Lower lobe of right lung (tissue), 2 donors: ENCODE measurements at regions not wholly inside any gene's neighbourhood (a gene's known extent, or its start where the extent isn't known, plus 50 kb on each side); places are given as distances from the start of the nearest gene placed in this dataset.
"Not testable (repeated sequence)": the region's sequence is repeated elsewhere in the genome, so short reads cannot be mapped to it uniquely, and the experiment has no call there.

Experiments
- ATAC-seq, 2 donors: fragments of 200-7000 bp; cut with Tn5 transposase; one replicate each; pipeline ENCODE4 v1.9.1; 2020 to 2022; ENCODE audit warnings: mild to moderate bottlenecking in 2 of 2, moderate library complexity in 2 of 2
- DNase-seq: peaks from one replicate; pipeline ENCODE4 v3.0.0-alpha.2; 2020
- H3K27ac ChIP-seq: fragments of 200-600 bp; one replicate; pipeline ENCODE4 v1.8.0; 2022
- H3K27me3 ChIP-seq: fragments of 200-600 bp; one replicate; pipeline ENCODE4 v1.8.0; 2022; ENCODE audit warnings: low read depth
- H3K36me3 ChIP-seq: fragments of 200-600 bp; one replicate; pipeline ENCODE4 v1.8.0; 2022; ENCODE audit warnings: mild to moderate bottlenecking
- H3K4me1 ChIP-seq: fragments of 200-600 bp; one replicate; pipeline ENCODE4 v1.8.0; 2022
- H3K4me3 ChIP-seq: fragments of 200-600 bp; one replicate; pipeline ENCODE4 v1.8.0; 2022; ENCODE audit warnings: mild to moderate bottlenecking
- H3K9me3 ChIP-seq: fragments of 200-600 bp; one replicate; pipeline ENCODE4 v1.8.0; 2022
- intact Hi-C: fragments of 100-400 bp; cut with DNase I; formaldehyde crosslinking; loops from one replicate; pipeline ENCODE4 v1.11.0; 2022
- TF ChIP-seq, protein P1 (sequence below): fragments of 200-600 bp; IDR thresholded peaks from one replicate; pipeline ENCODE4 v1.8.0; 2022; ENCODE audit warnings: antibody characterized with exemption, mild to moderate bottlenecking
- donor health status: DM: no; HTN: yes; CAD: no; lungs with severe emphysema.

DNA sequence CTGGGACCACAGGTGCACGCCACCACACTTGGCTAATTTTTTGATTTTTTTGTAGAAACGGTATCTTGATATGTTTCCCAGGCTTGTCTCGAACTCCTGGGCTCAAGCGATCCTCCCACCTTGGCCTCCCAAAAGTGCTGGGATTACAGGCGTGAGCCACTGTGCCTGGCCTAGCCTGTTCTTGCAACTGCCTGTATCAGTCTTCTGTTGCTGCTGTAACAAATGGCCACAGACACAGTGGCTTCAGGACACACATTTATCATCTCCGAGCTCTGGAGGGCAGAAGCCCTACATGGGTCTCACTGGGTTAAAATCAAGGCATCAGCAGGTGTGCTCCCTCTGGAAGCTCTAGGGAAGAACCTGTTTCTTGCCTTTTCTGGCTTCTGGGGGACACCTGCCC is 79.9 kb upstream of the NCOR2 start:
- no peak overlapping the region for H3K27ac ChIP-seq

DNA sequence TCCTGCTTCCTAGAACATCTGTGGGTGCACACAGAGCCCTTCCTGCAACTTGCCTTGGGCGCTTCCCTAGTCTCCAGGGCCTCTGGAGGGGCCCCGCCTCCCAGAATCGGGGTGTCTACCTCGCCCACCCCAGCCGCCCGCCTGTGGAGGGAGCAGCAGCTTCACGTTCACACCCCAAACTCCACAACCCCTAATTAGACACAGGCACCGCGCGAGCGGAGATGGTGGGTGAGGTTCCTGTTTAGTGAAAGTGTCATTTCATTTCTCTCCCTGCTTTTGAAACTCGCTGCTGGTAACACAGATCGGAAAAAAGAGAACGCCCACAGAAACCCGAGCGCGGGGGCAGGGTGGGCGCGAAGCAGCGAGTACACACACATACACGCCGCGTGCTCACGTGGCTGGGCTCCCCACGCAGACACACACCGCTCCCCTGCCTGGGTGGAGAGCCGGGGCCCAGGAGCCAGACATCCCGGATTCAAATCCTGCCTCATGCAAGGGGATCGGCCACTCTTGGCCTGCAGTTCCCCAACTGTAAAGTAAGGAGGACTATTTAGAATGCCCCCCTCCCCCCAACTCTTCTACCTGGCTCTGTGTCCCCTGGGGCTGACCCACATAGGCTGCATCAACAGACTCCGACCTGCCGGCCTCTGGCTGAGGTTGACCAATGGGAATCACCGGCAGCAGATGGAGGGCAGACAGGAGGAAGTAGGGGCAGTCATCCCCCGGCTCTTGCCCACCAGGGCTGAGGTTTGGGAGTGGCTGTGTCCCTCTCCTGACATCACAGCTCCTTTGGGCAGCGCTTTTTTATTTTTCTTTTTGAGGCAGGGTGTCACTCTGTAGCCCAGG is 79.2 kb upstream of the NCOR2 start:
- DNase-seq: peak; percentile 76
- H3K27ac ChIP-seq: no peak overlapping the region
- no peaks in the 10 kb centered on the region for H3K36me3 ChIP-seq
- H3K4me1 ChIP-seq: peaks cover 10% of the 10 kb centered on the region
- intact Hi-C loops: no loop called here
- peaks cover 4% of the 10 kb centered on the region for H3K9me3 ChIP-seq
- peak; percentile 46 to 66 for ATAC-seq
- TF ChIP-seq, protein P1, sequence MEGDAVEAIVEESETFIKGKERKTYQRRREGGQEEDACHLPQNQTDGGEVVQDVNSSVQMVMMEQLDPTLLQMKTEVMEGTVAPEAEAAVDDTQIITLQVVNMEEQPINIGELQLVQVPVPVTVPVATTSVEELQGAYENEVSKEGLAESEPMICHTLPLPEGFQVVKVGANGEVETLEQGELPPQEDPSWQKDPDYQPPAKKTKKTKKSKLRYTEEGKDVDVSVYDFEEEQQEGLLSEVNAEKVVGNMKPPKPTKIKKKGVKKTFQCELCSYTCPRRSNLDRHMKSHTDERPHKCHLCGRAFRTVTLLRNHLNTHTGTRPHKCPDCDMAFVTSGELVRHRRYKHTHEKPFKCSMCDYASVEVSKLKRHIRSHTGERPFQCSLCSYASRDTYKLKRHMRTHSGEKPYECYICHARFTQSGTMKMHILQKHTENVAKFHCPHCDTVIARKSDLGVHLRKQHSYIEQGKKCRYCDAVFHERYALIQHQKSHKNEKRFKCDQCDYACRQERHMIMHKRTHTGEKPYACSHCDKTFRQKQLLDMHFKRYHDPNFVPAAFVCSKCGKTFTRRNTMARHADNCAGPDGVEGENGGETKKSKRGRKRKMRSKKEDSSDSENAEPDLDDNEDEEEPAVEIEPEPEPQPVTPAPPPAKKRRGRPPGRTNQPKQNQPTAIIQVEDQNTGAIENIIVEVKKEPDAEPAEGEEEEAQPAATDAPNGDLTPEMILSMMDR: no peak
- H3K27me3 ChIP-seq: no peaks in the 10 kb centered on the region
- H3K4me3 ChIP-seq: no peak overlapping the region

More for the DNA sequence above, 79.9 kb upstream of the NCOR2 start:
- H3K4me3 ChIP-seq: no peak overlapping the region
- H3K4me1 ChIP-seq: peaks cover 17% of the 10 kb centered on the region
- DNase-seq (no peak), ATAC-seq (no peak)
- TF ChIP-seq, protein P1: no peak
- no peaks in the 10 kb centered on the region for H3K27me3 ChIP-seq
- no peaks in the 10 kb centered on the region for H3K36me3 ChIP-seq
- peaks cover 4% of the 10 kb centered on the region for H3K9me3 ChIP-seq
- intact Hi-C loops: no loop called here

DNA sequence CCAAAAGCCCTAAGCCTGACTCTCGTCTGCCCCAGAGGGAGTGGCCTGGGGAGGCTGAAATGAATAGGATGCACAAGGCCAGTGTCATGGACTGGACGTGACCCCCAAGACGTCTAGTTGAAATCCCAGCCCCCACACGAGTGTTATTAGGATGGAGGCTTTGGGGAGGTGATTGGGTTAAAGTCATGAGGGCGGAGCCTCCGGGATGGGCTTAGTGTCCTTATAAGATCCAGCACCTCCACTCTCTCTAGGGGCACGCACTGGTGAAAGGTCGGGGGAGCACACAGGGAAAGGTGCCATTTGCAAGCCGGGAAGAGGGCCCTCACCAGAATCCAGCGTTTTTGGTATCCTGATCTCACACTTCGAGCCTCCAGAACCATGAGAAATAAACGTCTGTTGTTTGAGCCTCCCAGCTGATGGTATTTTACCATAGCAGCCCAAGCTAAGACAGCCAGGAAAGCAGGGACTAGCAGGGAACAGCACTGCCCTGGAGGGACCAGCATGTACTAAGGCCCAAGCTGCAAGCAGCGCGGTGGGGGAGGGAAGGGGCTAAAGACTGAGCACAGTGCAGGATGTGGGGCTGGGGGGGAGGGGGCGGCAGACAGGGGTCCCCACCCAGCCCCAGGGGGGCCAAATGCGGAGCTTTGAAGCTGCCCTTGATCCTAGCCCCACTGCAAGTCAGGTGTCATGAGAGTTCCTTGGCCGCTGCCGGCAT is 78.3 kb upstream of the NCOR2 start:
- H3K27me3 ChIP-seq: no peaks in the 10 kb centered on the region
- H3K4me3 ChIP-seq: no peak overlapping the region
- intact Hi-C loops: no loop called here
- no peak for ATAC-seq
- H3K36me3 ChIP-seq: no peaks in the 10 kb centered on the region
- no peak overlapping the region for H3K27ac ChIP-seq
- peaks cover 4% of the 10 kb centered on the region for H3K9me3 ChIP-seq
- TF ChIP-seq, protein P1: no peak
- H3K4me1 ChIP-seq: peaks cover 7% of the 10 kb centered on the region
- DNase-seq: no peak

DNA sequence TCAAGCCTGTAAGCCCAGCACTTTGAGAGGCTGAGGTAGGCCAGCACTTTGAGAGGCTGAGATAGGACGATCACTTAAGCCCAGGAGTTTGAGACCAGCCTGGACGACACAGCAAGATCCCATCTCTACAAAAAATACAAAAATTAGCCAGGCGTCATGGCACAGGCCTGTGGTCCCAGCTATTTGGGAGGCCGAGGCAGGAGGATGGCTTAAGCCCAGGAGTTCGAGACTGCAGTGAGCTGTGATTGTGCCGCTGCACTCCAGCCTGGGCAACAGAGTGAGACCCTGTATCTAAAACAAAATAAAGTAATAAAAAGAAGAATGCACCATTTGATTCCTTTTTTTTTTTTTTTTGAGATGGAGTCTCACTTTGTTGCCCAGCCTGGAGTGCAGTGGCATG is 76.4 kb upstream of the NCOR2 start:
- H3K4me3 ChIP-seq, H3K9me3 ChIP-seq, DNase-seq, ATAC-seq, intact Hi-C loops, H3K36me3 ChIP-seq, H3K27me3 ChIP-seq, H3K27ac ChIP-seq: not testable (repeated sequence)
- H3K4me1 ChIP-seq: peaks cover 23% of the 10 kb centered on the region

DNA sequence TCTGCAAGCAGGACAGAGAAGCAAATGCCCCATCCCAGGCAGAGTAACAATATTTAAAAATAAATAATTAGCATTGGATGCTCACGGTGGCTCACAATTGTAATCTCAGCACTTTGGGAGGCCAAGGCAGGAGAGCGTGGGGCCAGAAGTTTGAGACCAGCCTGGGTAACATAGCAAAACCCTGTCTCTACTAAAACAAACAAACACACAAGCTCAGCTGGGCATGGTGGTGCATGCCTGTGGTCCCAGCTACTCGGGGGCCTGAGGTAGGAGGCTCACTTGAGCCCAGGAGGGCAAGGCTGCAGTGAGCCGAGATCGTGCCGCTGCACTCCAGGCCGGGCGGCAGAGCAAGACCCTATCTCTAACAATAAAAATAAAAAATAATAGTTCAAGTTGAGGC is 74.7 kb upstream of the NCOR2 start:
- Histone ChIP-seq H3K27me3 (no peaks in the 10 kb centered on the region), H3K9me3 (no peaks in the 10 kb centered on the region), H3K4me1 (peaks cover 23% of the 10 kb centered on the region), H3K36me3 (no peaks in the 10 kb centered on the region), H3K4me3 (no peak overlapping the region), H3K27ac (no peak overlapping the region)
- TF ChIP-seq, protein P1: no peak
- intact Hi-C loops: no loop called here
- DNase-seq: no peak
- ATAC-seq: no peak

DNA sequence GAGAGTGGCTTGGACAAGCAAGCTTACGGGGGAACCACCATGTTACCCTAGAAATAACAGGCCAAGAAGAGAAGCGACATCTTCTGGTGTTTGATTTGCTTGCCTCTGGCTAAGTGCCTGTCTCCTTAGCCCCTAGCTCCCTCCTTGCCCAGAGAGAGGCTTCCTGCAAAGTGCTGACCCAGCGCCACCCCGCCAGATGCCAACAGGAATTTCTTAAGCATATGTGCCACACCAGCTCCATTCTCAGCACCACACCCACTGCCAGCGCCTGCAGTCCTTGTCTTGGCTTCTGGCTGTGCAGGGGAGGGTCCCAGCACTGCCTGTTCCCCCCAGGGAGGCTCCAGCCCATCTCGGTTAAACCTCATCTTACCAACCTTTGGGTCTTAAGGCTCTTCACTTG is 74.2 kb upstream of the NCOR2 start:
- intact Hi-C loops: no loop called here
- Histone ChIP-seq H3K4me3 (no peak overlapping the region), H3K36me3 (no peaks in the 10 kb centered on the region), H3K4me1 (peaks cover 23% of the 10 kb centered on the region), H3K9me3 (no peaks in the 10 kb centered on the region), H3K27ac (no peak overlapping the region), H3K27me3 (no peaks in the 10 kb centered on the region)
- DNase-seq (no peak), ATAC-seq (no peak)
- TF ChIP-seq, protein P1: no peak
